Spleen (tissue), 11 donors: ENCODE measurements at regions not wholly inside any gene's neighbourhood (a gene's known extent, or its start where the extent isn't known, plus 50 kb on each side); places are given as distances from the start of the nearest gene placed in this dataset.

ENCODE experiments used
- DNase-seq: peaks from one replicate; pipeline ENCODE4 v3.0.0-alpha.2; 2020
- H3K27ac ChIP-seq, 8 donors: fragments of 200-600 bp; sonication (generic) in 7 of 8; 1 replicate in 4 of 8; 2 replicates in 4 of 8; pipeline versions ENCODE4 v1.5.0 to v1.8.0; 2016 to 2021; ENCODE audit warnings: inconsistent platforms in 4 of 8, mild to moderate bottlenecking in 4 of 8, moderate library complexity in 1 of 8
- H3K27me3 ChIP-seq, 7 donors: fragments of 200-600 bp; sonication (generic) in 6 of 7; replicated peaks in 1 of 7; 1 replicate in 4 of 7; 2 replicates in 3 of 7; pipeline versions ENCODE4 v1.5.0 to v1.8.0; 2016 to 2021; ENCODE audit warnings: inconsistent platforms in 3 of 7, mild to moderate bottlenecking in 1 of 7
- H3K36me3 ChIP-seq, 6 donors: fragments of 200-600 bp; sonication (generic) in 5 of 6; 1 replicate in 4 of 6; 2 replicates in 2 of 6; pipeline versions ENCODE4 v1.5.0 to v1.8.0; 2016 to 2021; ENCODE audit warnings: inconsistent platforms in 2 of 6
- H3K4me1 ChIP-seq, 6 donors: fragments of 200-600 bp; sonication (generic) in 5 of 6; 1 replicate in 3 of 6; 2 replicates in 3 of 6; pipeline versions ENCODE4 v1.5.0 to v1.8.0; 2016 to 2021; ENCODE audit warnings: inconsistent platforms in 3 of 6
- H3K4me3 ChIP-seq, 8 donors: fragments of 200-600 bp; sonication (generic) in 7 of 8; 1 replicate in 4 of 8; 2 replicates in 4 of 8; pipeline versions ENCODE4 v1.5.0 to v1.8.0; 2016 to 2021; ENCODE audit warnings: inconsistent platforms in 4 of 8, mild to moderate bottlenecking in 4 of 8, moderate library complexity in 2 of 8
- H3K9me3 ChIP-seq, 8 donors: fragments of 200-600 bp; sonication (generic) in 7 of 8; 1 replicate in 4 of 8; 2 replicates in 4 of 8; pipeline versions ENCODE4 v1.5.0 to v1.8.0; 2016 to 2021; ENCODE audit warnings: inconsistent platforms in 4 of 8
- POLR2A ChIP-seq, 3 donors: fragments of 450-650 bp; IDR thresholded peaks; one replicate each; pipeline ENCODE4 v1.5.1; 2017; ENCODE audit warnings: antibody characterized with exemption in 3 of 3, mild to moderate bottlenecking in 1 of 3
- POLR2AphosphoS5 ChIP-seq, 3 donors: sonication (generic); formaldehyde crosslinking; IDR thresholded peaks; one replicate each; pipeline ENCODE4 v1.5.1; 2017; ENCODE audit warnings: antibody characterized with exemption in 3 of 3
- WGBS, 5 donors: extraction: QIAGEN DNeasy Blood & Tissue Kit in 3 of 5; methylation state at CpG; one replicate each; pipeline versions ENCODE4 v1.1.5 to v1.1.7; 2013 to 2018; 5-methylcytosine and 5-hydroxymethylcytosine counted together
- intact Hi-C: fragments of 100-400 bp; cut with DNase I; formaldehyde crosslinking; loops from one replicate; pipeline ENCODE4 v1.15.0; 2023; ENCODE audit warnings: low total_unique reads
- TF ChIP-seq, protein P1 (sequence below), 11 experiments: fragments of 200-600 bp in 7 of 11; fragments of 450-650 bp in 4 of 11; sonication (generic) in 4 of 11; IDR thresholded peaks in 8 of 11; conservative IDR thresholded peaks in 3 of 11; 1 replicate in 7 of 11; 2 replicates in 4 of 11; pipeline versions ENCODE4 v1.4.0 to v1.8.0; 2016 to 2021; ENCODE audit warnings: antibody characterized with exemption in 11 of 11, inconsistent platforms in 4 of 11, mild to moderate bottlenecking in 1 of 11
- donor health status: healthy with polysubstance abuse.
- donor health status: DM: no; HTN: no; CAD: no; lungs with moderate emphysema.
- donor health status: DM: no; HTN: no; CAD: no.
- donor health status: Bipolar disorder and iron deficiency.
- donor health status: healthy.
- donor health status: DM: no; HTN: no; CAD: no.
- donor health status: DM: yes; HTN: yes; CAD: no.

DNA sequence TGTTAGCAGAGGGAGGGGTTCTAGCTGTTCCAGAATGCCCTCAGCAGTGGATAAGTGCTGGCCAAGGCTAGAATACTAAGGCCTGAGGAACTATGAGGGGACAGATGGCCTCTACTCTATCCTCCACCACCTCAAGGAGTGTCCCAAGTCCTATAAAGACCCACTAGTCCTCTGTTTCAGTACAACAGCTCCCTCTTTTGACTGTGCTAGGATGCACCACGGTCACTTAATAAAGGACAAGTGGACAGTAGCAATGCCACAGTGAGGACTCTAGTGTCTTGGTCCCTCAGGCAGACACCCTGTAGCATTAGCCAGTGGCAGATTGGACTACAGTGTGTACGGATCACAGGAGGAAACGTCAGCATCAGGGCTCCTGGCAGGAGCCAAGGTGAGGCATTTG is 171.8 kb upstream of the PROK2 start:
- Histone ChIP-seq H3K27ac (no peak overlapping the region), H3K9me3 (no peaks in the 10 kb centered on the region), H3K4me3 (no peak overlapping the region), H3K4me1 (peaks cover 7 to 18% (median 14%) of the 10 kb centered on the region in 6 donors), H3K36me3 (no peaks in the 10 kb centered on the region), H3K27me3 (peaks cover 0 to 8% (median 0%) of the 10 kb centered on the region in 7 donors)
- no peak for DNase-seq
- intact Hi-C loops = loop anchor here (10.0 kb wide), 1 partner anchor 868 kb away; no protein-coding TSS in a partner anchor
- TF ChIP-seq, protein P1, sequence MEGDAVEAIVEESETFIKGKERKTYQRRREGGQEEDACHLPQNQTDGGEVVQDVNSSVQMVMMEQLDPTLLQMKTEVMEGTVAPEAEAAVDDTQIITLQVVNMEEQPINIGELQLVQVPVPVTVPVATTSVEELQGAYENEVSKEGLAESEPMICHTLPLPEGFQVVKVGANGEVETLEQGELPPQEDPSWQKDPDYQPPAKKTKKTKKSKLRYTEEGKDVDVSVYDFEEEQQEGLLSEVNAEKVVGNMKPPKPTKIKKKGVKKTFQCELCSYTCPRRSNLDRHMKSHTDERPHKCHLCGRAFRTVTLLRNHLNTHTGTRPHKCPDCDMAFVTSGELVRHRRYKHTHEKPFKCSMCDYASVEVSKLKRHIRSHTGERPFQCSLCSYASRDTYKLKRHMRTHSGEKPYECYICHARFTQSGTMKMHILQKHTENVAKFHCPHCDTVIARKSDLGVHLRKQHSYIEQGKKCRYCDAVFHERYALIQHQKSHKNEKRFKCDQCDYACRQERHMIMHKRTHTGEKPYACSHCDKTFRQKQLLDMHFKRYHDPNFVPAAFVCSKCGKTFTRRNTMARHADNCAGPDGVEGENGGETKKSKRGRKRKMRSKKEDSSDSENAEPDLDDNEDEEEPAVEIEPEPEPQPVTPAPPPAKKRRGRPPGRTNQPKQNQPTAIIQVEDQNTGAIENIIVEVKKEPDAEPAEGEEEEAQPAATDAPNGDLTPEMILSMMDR (IDR thresholded peaks at IDR 0.05 in 8 of 11, conservative IDR thresholded peaks at IDR 0.05 in 3 of 11) = no peak
- TF ChIP-seq POLR2A (IDR thresholded peaks at IDR 0.05) (no peak), POLR2AphosphoS5 (IDR thresholded peaks at IDR 0.05) (no peak)
- 82 to 97% (median 89%) methylated on average over 3 of the region's 3 CpGs for WGBS, 5 donors

- no peak overlapping the region for H3K4me3 ChIP-seq
- peaks cover 0 to 8% (median 0%) of the 10 kb centered on the region in 7 donors for H3K27me3 ChIP-seq
- intact Hi-C loops = loop anchor here (10.0 kb wide), 1 partner anchor 869 kb away; no protein-coding TSS in a partner anchor
- H3K36me3 ChIP-seq = no peaks in the 10 kb centered on the region
- DNase-seq = no peak
- no peak overlapping the region for H3K27ac ChIP-seq
- H3K9me3 ChIP-seq = no peaks in the 10 kb centered on the region
- peaks cover 7 to 18% (median 14%) of the 10 kb centered on the region in 6 donors for H3K4me1 ChIP-seq
- TF ChIP-seq, protein P1 (IDR thresholded peaks at IDR 0.05 in 8 of 11, conservative IDR thresholded peaks at IDR 0.05 in 3 of 11) = no peak
- TF ChIP-seq POLR2A (IDR thresholded peaks at IDR 0.05) = no peak
- no peak for TF ChIP-seq POLR2AphosphoS5 (IDR thresholded peaks at IDR 0.05)
- WGBS, 5 donors = 45 to 76% (median 69%) methylated on average over 2 of the region's 2 CpGs
Observed at GRCh38 chr3:71956069-71956340, 171.1 kb upstream of the PROK2 start.

GRCh38 chr3:71955240-71956068 is 170.5 kb upstream of the PROK2 start:
- WGBS, 5 donors = 34 to 48% (median 40%) methylated on average over 12 of the region's 12 CpGs
- no peaks in the 10 kb centered on the region for H3K9me3 ChIP-seq
- peaks cover 0 to 8% (median 0%) of the 10 kb centered on the region in 7 donors for H3K27me3 ChIP-seq
- no peak for DNase-seq
- TF ChIP-seq POLR2AphosphoS5 (IDR thresholded peaks at IDR 0.05) (peak in 1 of 3 donors; percentile 80), POLR2A (IDR thresholded peaks at IDR 0.05) (no peak)
- TF ChIP-seq, protein P1 (IDR thresholded peaks at IDR 0.05 in 8 of 11, conservative IDR thresholded peaks at IDR 0.05 in 3 of 11) = peak; percentile 50 to 77 (median 65)
- no peaks in the 10 kb centered on the region for H3K36me3 ChIP-seq
- intact Hi-C loops = loop anchor here (10.0 kb wide), 1 partner anchor 869 kb away; no protein-coding TSS in a partner anchor
- no peak overlapping the region for H3K27ac ChIP-seq
- H3K4me3 ChIP-seq = no peak overlapping the region
- H3K4me1 ChIP-seq = peaks cover 7 to 18% (median 14%) of the 10 kb centered on the region in 6 donors

DNA sequence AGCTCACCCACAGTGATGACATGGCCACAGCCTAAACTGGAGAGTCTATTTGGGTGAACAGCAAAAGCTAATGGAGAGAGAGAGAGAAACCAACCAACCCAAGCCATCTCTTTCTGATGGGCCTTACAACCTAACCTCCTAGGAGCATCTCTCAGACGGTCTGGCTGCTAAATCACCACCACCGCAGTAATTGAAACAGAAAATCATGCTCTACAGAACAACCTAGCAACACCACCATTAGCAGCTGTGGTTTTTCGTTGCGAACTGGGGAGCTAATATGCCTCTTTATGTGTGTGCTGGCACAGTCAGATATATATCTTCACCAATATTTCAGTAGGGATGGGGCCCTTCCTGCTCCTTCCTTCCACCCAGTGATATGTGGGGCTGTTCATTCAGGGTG is 166.9 kb upstream of the PROK2 start:
- WGBS, 5 donors = 57 to 70% (median 63%) methylated on average over 4 of the region's 4 CpGs
- DNase-seq = no peak
- no peaks in the 10 kb centered on the region for H3K9me3 ChIP-seq
- H3K27me3 ChIP-seq = peaks cover 0 to 8% (median 0%) of the 10 kb centered on the region in 7 donors
- intact Hi-C loops = loop anchor here (10.0 kb wide), 1 partner anchor 873 kb away; no protein-coding TSS in a partner anchor
- TF ChIP-seq POLR2A (IDR thresholded peaks at IDR 0.05) (no peak), POLR2AphosphoS5 (IDR thresholded peaks at IDR 0.05) (no peak)
- TF ChIP-seq, protein P1 (IDR thresholded peaks at IDR 0.05 in 8 of 11, conservative IDR thresholded peaks at IDR 0.05 in 3 of 11) = no peak
- H3K4me1 ChIP-seq = peaks cover 7 to 18% (median 14%) of the 10 kb centered on the region in 6 donors
- no peaks in the 10 kb centered on the region for H3K36me3 ChIP-seq
- no peak overlapping the region for H3K27ac ChIP-seq
- no peak overlapping the region for H3K4me3 ChIP-seq
